Smooth muscle cell (in vitro differentiated cells): ENCODE measurements at regions not wholly inside any gene's neighbourhood (a gene's known extent, or its start where the extent isn't known, plus 50 kb on each side); places are given as distances from the start of the nearest gene placed in this dataset.

Experiments
- DNase-seq: peaks from one replicate; lab custom pipeline; 2025; ENCODE audit not compliant: unreplicated experiment; lab: John Stamatoyannopoulos, UW
- H2AFZ ChIP-seq: fragments of 200-600 bp; sonication (generic); 2 replicates; pipeline ENCODE4 v1.6.0; 2016; ENCODE audit warnings: antibody characterized with exemption, low read depth, mild to moderate bottlenecking
- H3F3A ChIP-seq: fragments of 200-600 bp; sonication (generic); 2 replicates; pipeline ENCODE4 v1.6.0; 2017; ENCODE audit warnings: antibody characterized with exemption, low read depth
- H3K27ac ChIP-seq: fragments of 200-600 bp; sonication (generic); 2 replicates; pipeline ENCODE4 v1.5.1; 2016; ENCODE audit warnings: low read depth, mild to moderate bottlenecking
- H3K27me3 ChIP-seq: fragments of 200-600 bp; sonication (generic); 2 replicates; pipeline ENCODE4 v1.6.1; 2016; ENCODE audit warnings: low read depth, mild to moderate bottlenecking
- H3K36me3 ChIP-seq: fragments of 200-600 bp; sonication (generic); 2 replicates; pipeline ENCODE4 v1.5.1; 2016; ENCODE audit warnings: low read depth
- H3K4me1 ChIP-seq: fragments of 200-600 bp; sonication (generic); 2 replicates; pipeline ENCODE4 v1.5.1; 2016; ENCODE audit warnings: low read depth
- H3K4me2 ChIP-seq: fragments of 200-600 bp; sonication (generic); 2 replicates; pipeline ENCODE4 v1.6.0; 2016; ENCODE audit warnings: mild to moderate bottlenecking
- H3K4me3 ChIP-seq: fragments of 200-600 bp; sonication (generic); 2 replicates; pipeline ENCODE4 v1.5.1; 2016; ENCODE audit warnings: mild to moderate bottlenecking
- H3K79me2 ChIP-seq: fragments of 200-600 bp; sonication (generic); 2 replicates; pipeline ENCODE4 v1.6.0; 2016; ENCODE audit warnings: low read depth, mild to moderate bottlenecking
- H3K9ac ChIP-seq: fragments of 200-600 bp; sonication (generic); 2 replicates; pipeline ENCODE4 v1.6.0; 2016; ENCODE audit warnings: low read depth
- H3K9me3 ChIP-seq: fragments of 200-600 bp; sonication (generic); replicated peaks from 2 replicates; pipeline ENCODE4 v1.5.1; 2016; ENCODE audit warnings: low read depth
- H4K20me1 ChIP-seq: fragments of 200-600 bp; sonication (generic); 2 replicates; pipeline ENCODE4 v1.6.0; 2016; ENCODE audit warnings: low read depth
- WGBS: methylation state at CpG from one replicate; pipeline ENCODE4 v1.1.7; 2016; ENCODE audit warnings: low lambda C conversion rate; 5-methylcytosine and 5-hydroxymethylcytosine counted together
- TF ChIP-seq, protein P1 (sequence below): fragments of 200-600 bp; sonication (generic); IDR thresholded peaks from 2 replicates; pipeline ENCODE4 v1.5.1; 2017; ENCODE audit warnings: borderline replicate concordance, mild to moderate bottlenecking, antibody characterized with exemption; ENCODE audit not compliant: insufficient read depth, poor library complexity, severe bottlenecking

DNA sequence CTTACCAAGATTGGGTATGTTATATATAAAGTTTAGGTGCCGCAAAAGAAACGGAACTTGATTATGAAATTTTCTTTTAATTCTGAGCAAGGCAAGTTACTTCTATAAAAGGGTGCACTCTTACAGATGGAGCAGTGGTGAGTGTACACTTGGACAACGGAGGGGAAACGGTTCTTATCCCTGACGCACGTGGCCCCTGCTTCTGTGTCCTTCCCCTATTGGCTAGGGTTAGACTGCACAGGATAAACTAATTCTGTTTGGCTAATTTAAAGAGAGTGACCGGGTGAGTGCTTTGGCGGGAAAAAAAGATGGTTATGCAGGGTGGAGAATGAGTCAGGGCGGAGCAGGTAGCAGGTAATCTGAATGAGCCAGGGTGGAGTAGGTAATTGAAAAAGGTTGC lies 149.5 kb downstream of the GC start:
- 96% methylated on average over 9 of the region's 9 CpGs for WGBS
- Histone ChIP-seq H3K27me3 (no peaks in the 10 kb centered on the region), H3F3A (no peaks in the 10 kb centered on the region), H4K20me1 (no peaks in the 10 kb centered on the region), H2AFZ (no peak overlapping the region), H3K4me1 (no peaks in the 10 kb centered on the region), H3K9ac (no peak overlapping the region), H3K4me3 (no peak overlapping the region), H3K27ac (no peak overlapping the region), H3K79me2 (no peaks in the 10 kb centered on the region), H3K9me3 (no peaks in the 10 kb centered on the region), H3K36me3 (no peaks in the 10 kb centered on the region), H3K4me2 (no peak overlapping the region)
- TF ChIP-seq, protein P1, sequence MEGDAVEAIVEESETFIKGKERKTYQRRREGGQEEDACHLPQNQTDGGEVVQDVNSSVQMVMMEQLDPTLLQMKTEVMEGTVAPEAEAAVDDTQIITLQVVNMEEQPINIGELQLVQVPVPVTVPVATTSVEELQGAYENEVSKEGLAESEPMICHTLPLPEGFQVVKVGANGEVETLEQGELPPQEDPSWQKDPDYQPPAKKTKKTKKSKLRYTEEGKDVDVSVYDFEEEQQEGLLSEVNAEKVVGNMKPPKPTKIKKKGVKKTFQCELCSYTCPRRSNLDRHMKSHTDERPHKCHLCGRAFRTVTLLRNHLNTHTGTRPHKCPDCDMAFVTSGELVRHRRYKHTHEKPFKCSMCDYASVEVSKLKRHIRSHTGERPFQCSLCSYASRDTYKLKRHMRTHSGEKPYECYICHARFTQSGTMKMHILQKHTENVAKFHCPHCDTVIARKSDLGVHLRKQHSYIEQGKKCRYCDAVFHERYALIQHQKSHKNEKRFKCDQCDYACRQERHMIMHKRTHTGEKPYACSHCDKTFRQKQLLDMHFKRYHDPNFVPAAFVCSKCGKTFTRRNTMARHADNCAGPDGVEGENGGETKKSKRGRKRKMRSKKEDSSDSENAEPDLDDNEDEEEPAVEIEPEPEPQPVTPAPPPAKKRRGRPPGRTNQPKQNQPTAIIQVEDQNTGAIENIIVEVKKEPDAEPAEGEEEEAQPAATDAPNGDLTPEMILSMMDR = no peak
- DNase-seq = no peak

DNA sequence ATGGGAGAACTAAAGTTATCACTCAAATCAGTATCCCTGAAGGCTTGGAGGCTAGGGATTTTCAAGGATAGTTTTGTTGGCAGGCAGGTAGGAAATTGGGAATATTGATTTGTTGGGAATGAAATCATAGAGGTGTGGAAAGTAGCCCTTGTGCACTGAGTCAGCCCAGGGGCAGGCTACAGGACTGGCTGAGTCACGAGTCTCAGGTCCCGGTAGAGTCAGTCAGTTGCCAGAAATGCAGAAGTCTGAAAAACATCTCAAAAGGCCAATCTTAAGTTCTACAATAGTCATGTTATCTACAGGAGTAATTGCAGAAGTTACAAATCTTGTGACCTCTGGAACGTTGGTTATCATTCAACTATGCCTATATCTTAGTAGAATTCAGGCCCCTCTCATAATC lies 153.1 kb downstream of the GC start:
- TF ChIP-seq, protein P1 = no peak
- 61% methylated on average over 3 of the region's 3 CpGs for WGBS
- H3K4me2 ChIP-seq = no peak overlapping the region
- H3K79me2 ChIP-seq = no peaks in the 10 kb centered on the region
- H4K20me1 ChIP-seq = no peaks in the 10 kb centered on the region
- no peaks in the 10 kb centered on the region for H3K9me3 ChIP-seq
- H3F3A ChIP-seq = no peaks in the 10 kb centered on the region
- H3K27me3 ChIP-seq = no peaks in the 10 kb centered on the region
- DNase-seq = no peak
- no peaks in the 10 kb centered on the region for H3K36me3 ChIP-seq
- no peak overlapping the region for H3K27ac ChIP-seq
- H3K9ac ChIP-seq = no peak overlapping the region
- no peaks in the 10 kb centered on the region for H3K4me1 ChIP-seq
- H3K4me3 ChIP-seq = no peak overlapping the region
- H2AFZ ChIP-seq = no peak overlapping the region

DNA sequence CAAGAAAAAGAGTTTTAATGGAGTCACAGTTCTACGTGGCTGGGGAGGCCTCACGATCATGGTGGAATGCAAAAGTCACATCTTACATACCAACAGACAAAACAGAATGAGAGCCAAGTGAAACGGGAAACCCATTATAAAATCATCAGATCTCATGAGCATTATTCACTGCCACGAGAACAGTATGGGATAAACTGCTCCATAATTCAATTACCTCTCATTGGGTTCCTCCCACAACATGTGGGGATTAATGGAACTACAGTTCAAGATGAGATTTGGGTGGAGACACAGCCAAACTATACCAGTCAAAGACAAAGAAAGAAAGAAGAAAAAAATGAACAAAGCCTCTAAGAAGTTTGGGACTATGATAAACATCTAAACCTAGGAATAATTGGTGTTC lies 158.9 kb downstream of the GC start:
- H3K4me3 ChIP-seq = no peak overlapping the region
- 90% methylated on average over 4 of the region's 4 CpGs for WGBS
- no peaks in the 10 kb centered on the region for H3K79me2 ChIP-seq
- H3K27me3 ChIP-seq = no peaks in the 10 kb centered on the region
- H3K36me3 ChIP-seq = no peaks in the 10 kb centered on the region
- no peaks in the 10 kb centered on the region for H4K20me1 ChIP-seq
- TF ChIP-seq, protein P1 = no peak
- H3K9ac ChIP-seq = no peak overlapping the region
- no peaks in the 10 kb centered on the region for H3F3A ChIP-seq
- no peak overlapping the region for H3K4me2 ChIP-seq
- no peak overlapping the region for H3K27ac ChIP-seq
- H2AFZ ChIP-seq = no peak overlapping the region
- no peaks in the 10 kb centered on the region for H3K9me3 ChIP-seq
- H3K4me1 ChIP-seq = no peaks in the 10 kb centered on the region
- no peak for DNase-seq
